NCI-H2196 treated with DMSO at 0.1 percent for 48 hours (cell line): ENCODE measurements at regions not wholly inside any gene's neighbourhood (a gene's known extent, or its start where the extent isn't known, plus 50 kb on each side); places are given as distances from the start of the nearest gene placed in this dataset.

Source experiments
- DNase-seq: peaks from one replicate; lab custom pipeline; 2025; ENCODE audit not compliant: unreplicated experiment; lab: John Stamatoyannopoulos, UW

DNA sequence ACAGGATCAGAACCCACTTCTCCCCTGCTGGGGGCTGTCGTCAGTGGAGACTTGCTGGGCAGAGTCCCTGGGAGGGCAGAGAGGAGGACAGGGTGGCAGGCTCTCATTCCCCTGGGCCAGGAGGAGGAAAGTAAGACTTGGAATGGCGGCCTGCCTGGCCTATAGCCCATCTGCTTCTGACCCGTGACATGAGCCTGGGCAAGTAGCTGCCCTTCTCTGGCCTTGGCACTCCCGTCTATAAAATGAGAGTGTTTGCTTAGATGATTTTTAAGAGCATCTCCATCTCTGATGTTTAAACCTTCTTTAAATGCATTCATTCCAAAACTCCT lies 173.0 kb downstream of the DDX1 start:
- DNase-seq: no peak

DNA sequence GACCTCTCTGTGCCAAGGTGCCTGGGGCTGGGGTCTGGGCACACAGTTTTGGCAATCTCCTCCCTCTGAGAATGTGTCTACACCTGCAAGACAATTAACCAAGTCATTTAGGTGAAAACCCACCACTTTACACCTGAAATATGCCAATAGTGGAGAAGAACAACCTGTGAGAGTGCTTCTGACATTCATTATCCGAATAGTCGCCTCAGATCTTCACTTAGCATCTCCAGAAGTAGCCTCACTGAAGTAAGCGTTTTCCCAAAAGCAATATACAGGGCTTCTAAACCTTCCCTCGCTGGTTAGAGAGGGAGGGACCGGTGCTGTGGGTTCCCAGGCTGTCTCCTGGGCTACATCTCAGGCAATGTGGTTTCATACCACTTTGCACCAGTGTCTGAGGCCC lies 173.5 kb downstream of the DDX1 start:
- no peak for DNase-seq

DNA sequence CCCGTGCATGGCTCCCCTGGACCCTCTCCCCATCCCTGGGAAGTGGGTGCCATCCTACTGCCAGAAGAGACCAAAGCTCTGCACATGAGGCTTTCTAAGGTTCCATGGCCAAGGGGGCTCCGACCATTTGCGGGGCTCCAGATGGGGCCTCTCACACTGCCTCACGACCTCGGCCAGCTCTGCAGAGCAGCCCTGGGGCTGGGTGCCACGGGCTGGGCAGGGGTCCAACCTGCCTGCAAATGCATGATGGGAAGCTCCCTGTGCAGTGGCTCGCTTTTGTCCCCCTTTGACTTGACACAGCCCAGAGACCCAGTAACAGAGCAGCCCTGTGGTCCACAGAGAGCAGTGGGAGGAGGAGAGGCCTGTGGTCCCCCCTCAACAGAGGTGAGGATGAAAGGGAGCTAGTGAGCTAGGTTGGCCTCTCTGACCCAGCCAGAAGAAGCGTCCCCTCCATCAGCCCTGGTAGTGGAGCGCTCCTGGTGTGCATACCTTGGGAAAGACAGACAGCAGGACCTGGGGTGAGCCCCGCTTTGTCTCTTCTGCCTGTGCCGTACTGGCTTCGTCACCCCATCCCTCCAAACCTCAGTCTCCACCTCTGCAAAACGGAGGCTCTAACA lies 174.1 kb downstream of the DDX1 start:
- DNase-seq: no peak

- no peak for DNase-seq
Measured at GRCh38 chr2:15766303-15766861, 174.0 kb upstream of the MYCN start.

DNA sequence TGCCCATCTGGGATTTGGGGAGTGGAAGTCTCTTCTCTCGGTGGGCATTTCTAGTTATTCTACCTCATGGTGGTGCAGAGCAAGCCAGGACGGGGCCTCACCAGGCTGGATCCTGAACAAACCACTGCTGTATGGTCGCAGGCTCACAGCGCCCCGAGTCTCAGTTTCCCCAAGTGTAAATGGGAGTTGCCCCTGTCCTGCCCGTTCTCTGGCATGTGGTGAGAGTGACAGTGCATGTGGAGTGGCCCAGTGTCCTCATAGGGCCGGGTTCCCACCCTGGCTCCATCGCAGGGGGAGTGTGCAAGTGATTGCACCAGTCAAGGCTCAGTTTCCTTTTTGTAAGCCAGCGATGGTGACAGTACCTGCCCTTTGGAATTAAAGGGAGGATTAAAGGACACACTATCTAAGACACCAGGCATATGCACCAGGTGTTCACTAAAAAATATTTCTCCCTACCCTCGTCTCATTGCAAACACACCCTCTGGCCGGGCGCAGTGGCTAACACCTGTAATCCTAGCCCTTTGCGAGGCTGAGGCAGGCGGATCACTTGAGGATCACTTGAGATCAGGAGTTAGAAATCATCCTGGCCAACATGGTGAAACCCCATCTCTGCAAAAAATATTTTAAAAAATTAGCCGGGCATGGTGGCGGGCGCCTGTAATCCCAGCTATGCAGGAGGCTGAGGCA lies 173.3 kb upstream of the MYCN start:
- DNase-seq: no peak

DNA sequence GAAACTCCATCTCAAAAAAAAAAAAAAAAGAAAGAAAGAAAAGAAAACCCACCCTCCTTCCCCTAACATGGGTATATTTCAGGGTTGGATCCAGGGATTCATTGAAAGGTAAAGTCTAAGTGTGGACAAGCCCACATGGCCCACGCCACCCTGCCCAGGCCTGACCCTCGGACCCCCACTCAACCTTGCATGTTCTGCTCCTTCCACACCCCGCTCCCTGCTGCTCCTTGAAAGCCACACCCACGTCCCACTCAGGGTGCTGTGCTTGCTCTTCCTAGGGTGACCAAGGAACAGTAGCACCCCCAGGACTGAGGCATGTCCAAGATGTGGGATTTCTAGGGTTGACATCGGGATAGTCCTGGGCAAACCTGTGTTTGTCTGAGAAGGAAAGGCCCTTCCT lies 172.7 kb upstream of the MYCN start:
- DNase-seq: no peak

- no peak for DNase-seq
Measured at GRCh38 chr2:15768142-15768541, 172.2 kb upstream of the MYCN start.

- DNase-seq: no peak
Measured at GRCh38 chr2:15768615-15769014, 171.7 kb upstream of the MYCN start.

GRCh38 chr2:15769235-15769634 lies 171.1 kb upstream of the MYCN start:
- no peak for DNase-seq

GRCh38 chr2:15769676-15770547 lies 170.4 kb upstream of the MYCN start:
- DNase-seq: no peak

- no peak for DNase-seq
Measured at GRCh38 chr2:15770606-15771005, 169.7 kb upstream of the MYCN start.

DNA sequence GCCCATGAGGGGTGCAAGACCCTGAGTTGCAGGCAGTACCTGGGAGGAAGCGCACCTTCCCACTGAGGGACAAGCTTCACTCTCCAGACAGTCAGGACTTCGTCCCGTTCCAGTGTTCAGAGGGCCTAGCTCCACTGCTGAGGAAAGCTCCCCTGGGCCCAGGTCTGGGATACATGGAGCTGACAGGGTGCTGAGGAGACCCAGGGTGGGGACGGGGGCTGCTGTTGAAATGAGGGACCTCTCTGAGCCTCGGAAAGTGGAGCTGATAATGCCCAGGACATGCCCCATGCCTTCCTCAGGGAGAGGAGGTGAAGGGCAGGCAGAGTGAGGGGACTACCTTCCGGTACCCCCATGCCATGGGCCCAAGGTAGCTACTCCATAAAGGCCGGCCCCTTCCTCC lies 169.2 kb upstream of the MYCN start:
- no peak for DNase-seq

DNA sequence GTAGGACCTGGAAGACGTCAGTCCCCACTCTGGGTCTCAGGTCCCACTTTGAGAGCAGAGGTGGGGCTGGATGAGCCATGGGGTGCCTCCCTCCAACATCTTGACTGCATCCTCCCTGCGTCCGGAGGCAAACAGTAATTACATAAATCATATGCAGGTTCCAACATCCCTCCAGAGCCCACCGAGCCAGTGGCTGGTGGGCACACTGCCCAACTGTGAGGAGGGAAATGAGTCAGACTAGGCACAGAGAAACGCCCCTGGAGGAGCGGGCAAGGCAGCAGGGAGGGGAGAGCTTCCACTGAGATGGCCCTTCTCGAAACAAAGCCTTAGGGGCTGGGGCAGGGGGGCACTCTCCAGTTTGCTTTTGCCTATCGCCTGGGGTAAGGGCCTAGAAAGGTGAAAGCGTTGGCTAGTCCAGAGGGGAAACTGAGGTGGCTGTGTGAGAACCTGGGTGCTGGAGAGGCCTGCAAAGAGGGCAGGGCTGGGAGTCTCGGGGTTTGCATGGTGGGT lies 168.2 kb upstream of the MYCN start:
- DNase-seq: no peak

- DNase-seq: no peak
Measured at GRCh38 chr2:15772681-15773080, 167.7 kb upstream of the MYCN start.

DNA sequence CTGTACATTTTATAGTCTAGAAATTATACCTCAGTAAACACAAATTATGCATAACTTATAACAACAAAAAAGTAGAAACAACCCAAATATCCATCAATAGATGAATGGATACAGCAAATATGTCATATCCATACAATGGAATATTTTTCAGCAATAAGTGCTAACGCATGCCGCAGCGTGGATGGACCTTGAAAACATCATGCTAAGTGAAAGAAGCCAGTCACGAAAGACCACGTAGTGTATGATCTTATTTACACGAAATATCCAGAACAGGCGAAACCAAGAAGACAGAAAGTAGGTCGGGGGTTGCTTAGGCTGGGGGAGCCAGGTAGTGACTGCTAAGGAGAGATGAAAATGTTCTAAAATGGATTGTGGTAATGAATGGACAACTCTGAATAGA lies 167.1 kb upstream of the MYCN start:
- DNase-seq: no peak

DNA sequence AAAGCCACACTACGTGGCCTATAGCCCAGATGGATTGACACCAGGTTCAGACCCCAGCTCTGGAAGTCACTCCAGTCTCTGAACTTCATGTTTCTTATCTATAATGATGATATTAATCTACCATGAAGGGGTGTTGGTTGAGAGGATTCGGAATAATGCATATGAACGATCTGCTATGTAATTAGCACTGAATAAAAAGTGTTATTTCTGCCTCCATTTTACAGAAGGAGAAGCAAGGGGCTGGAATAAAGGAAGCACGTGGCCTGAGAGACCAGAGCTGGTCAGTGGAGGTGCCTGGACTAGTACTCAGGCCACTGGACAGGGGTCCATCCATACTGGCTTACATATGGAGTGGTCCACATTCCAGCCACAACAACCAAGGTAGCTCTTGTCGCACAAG lies 166.5 kb upstream of the MYCN start:
- no peak for DNase-seq

- no peak for DNase-seq
Measured at GRCh38 chr2:15775753-15776628, 164.4 kb upstream of the MYCN start.

GRCh38 chr2:15776629-15776919 lies 163.8 kb upstream of the MYCN start:
- no peak for DNase-seq

DNA sequence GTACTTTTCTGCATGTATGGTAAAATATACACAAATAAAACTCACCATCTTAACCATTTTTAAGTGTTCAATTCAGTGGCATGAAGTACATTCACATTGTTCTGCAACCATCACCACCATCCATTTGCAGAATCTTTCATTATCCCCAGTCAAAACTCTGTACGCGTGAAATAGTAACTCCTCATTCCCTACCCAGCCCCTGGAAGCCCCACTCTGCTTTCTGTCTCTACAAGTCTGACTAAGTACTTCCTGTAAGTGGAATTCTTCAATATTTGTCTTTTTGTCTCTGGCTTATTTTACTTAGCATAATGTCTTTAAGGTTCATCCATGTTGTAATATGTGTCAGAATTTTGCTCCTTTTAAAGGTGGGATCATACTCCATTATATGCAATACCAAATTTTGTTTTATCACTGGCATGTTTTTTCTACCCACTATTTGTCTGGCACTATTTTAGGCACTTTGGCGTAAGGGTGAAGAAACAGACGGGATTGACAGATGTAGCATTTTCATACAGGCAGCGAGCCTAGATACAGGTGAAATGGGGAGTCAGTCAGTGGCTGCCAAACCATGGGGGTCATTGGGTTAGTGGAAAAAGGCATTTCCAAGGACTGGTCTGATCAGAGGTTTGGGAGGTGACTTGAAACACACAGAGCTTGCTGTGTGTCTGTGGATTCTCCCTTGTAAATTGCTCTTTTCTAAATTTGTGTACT lies 163.2 kb upstream of the MYCN start:
- no peak for DNase-seq

DNA sequence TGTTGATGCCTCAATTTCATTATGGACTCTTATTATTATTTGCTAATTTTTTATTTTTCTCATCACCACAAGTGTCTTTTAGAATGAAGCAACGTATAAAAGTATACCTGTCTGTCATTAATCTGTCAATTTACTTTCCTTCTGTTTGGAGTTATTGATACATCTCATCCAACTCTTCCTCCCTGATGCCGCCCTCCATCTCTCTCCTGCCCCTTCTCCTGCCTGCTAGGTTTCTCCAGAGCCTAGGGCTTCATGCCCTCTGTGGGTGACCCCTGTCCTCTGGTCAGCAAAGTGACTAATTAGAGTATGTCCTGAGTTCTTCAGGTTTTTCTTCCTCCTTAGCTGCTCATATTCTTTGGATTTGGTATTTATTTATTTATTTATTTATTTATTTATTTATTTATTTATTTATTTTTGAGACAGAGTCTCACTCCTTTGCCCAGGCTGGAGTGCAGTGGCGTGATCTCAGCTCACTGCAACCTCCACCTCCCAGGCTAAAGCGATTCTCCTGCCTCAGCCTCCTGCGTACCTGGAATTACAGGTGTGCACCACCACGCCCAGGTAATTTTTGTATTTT lies 162.5 kb upstream of the MYCN start:
- DNase-seq: no peak
